ENCODE measurements at regions not wholly inside any gene's neighbourhood (a gene's known extent, or its start where the extent isn't known, plus 50 kb on each side); places are given as distances from the start of the nearest gene placed in this dataset.

- H3K36me3 ChIP-seq (replicated peaks; ENCODE audit: insufficient read depth, low read depth): no peaks in the 10 kb centered on the region
- H3K4me3 ChIP-seq: no peak overlapping the region
- 78% methylated on average over 3 of the region's 3 CpGs for WGBS (ENCODE audit: low lambda C conversion rate, missing lambda C conversion rate)
These were observed 123.4 kb upstream of the FRMD4B start for GRCh38 chr3:69509288-69509687.

GRCh38 chr3:69505770-69506407 lies 120.0 kb upstream of the FRMD4B start:
- TF ChIP-seq EZH2phosphoT487 (IDR thresholded peaks at IDR 0.05; ENCODE audit: low read depth, severe bottlenecking, unreplicated experiment): no peak
- TF ChIP-seq EZH2 (IDR thresholded peaks at IDR 0.05; ENCODE audit: borderline replicate concordance): no peak
- TF ChIP-seq CTCF (IDR thresholded peaks at IDR 0.05; ENCODE audit: poor library complexity): no peak
- Histone ChIP-seq H4K20me1 (ENCODE audit: insufficient read depth, poor library complexity, severe bottlenecking) (no peaks in the 10 kb centered on the region), H3K4me3 (no peak overlapping the region), H3K4me2 (no peak overlapping the region), H3K27ac (no peak overlapping the region), H3K4me1 (ENCODE audit: insufficient read depth) (peaks cover 5% of the 10 kb centered on the region), H3K27me3 (no peaks in the 10 kb centered on the region), H3K9me2 (replicated peaks; ENCODE audit: insufficient read depth) (no peaks in the 10 kb centered on the region), H2AFZ (no peak overlapping the region), H3K9me3 (ENCODE audit: low read depth) (no peaks in the 10 kb centered on the region), H3K79me2 (no peaks in the 10 kb centered on the region), H3K36me3 (replicated peaks; ENCODE audit: insufficient read depth, low read depth) (no peaks in the 10 kb centered on the region)
- 45% methylated on average over 7 of the region's 7 CpGs for WGBS (ENCODE audit: low lambda C conversion rate, missing lambda C conversion rate)
- DNase-seq (ENCODE audit: low spot score): peak; percentile 50

More at GRCh38 chr3:69509288-69509687, 123.4 kb upstream of the FRMD4B start:
- H3K27me3 ChIP-seq: no peaks in the 10 kb centered on the region
- no peak overlapping the region for H2AFZ ChIP-seq
- H4K20me1 ChIP-seq (ENCODE audit: insufficient read depth, poor library complexity, severe bottlenecking): no peaks in the 10 kb centered on the region
- H3K79me2 ChIP-seq: no peaks in the 10 kb centered on the region
- H3K27ac ChIP-seq: no peak overlapping the region
- H3K9me3 ChIP-seq (ENCODE audit: low read depth): peaks cover 9% of the 10 kb centered on the region
- TF ChIP-seq CTCF (IDR thresholded peaks at IDR 0.05; ENCODE audit: poor library complexity) (no peak), EZH2 (IDR thresholded peaks at IDR 0.05; ENCODE audit: borderline replicate concordance) (no peak), EZH2phosphoT487 (IDR thresholded peaks at IDR 0.05; ENCODE audit: low read depth, severe bottlenecking, unreplicated experiment) (no peak)
- no peak overlapping the region for H3K4me2 ChIP-seq
- no peak for DNase-seq (ENCODE audit: low spot score)
- peaks cover 5% of the 10 kb centered on the region for H3K4me1 ChIP-seq (ENCODE audit: insufficient read depth)
- no peaks in the 10 kb centered on the region for H3K9me2 ChIP-seq (replicated peaks; ENCODE audit: insufficient read depth)

- H3K4me3 ChIP-seq: no peak overlapping the region
- H3K4me1 ChIP-seq (ENCODE audit: insufficient read depth): no peaks in the 10 kb centered on the region
- no peaks in the 10 kb centered on the region for H3K79me2 ChIP-seq
- H3K27me3 ChIP-seq: no peaks in the 10 kb centered on the region
- TF ChIP-seq CTCF (IDR thresholded peaks at IDR 0.05; ENCODE audit: poor library complexity) (no peak), EZH2phosphoT487 (IDR thresholded peaks at IDR 0.05; ENCODE audit: low read depth, severe bottlenecking, unreplicated experiment) (no peak), EZH2 (IDR thresholded peaks at IDR 0.05; ENCODE audit: borderline replicate concordance) (no peak)
- no peaks in the 10 kb centered on the region for H4K20me1 ChIP-seq (ENCODE audit: insufficient read depth, poor library complexity, severe bottlenecking)
- no peaks in the 10 kb centered on the region for H3K36me3 ChIP-seq (replicated peaks; ENCODE audit: insufficient read depth, low read depth)
- no peak overlapping the region for H3K4me2 ChIP-seq
- no peak overlapping the region for H3K27ac ChIP-seq
- H2AFZ ChIP-seq: no peak overlapping the region
- no peaks in the 10 kb centered on the region for H3K9me2 ChIP-seq (replicated peaks; ENCODE audit: insufficient read depth)
- no peaks in the 10 kb centered on the region for H3K9me3 ChIP-seq (ENCODE audit: low read depth)
- DNase-seq (ENCODE audit: low spot score): no peak
- whole genome bisulfite sequencing (ENCODE audit: low lambda C conversion rate, missing lambda C conversion rate): 63% methylated on average over 3 of the region's 3 CpGs
These were observed 118.3 kb upstream of the FRMD4B start for GRCh38 chr3:69504232-69504631.

All from hepatocyte (in vitro differentiated cells).